ENCODE measurements at regions not wholly inside any gene's neighbourhood (a gene's known extent, or its start where the extent isn't known, plus 50 kb on each side); places are given as distances from the start of the nearest gene placed in this dataset.

DNA sequence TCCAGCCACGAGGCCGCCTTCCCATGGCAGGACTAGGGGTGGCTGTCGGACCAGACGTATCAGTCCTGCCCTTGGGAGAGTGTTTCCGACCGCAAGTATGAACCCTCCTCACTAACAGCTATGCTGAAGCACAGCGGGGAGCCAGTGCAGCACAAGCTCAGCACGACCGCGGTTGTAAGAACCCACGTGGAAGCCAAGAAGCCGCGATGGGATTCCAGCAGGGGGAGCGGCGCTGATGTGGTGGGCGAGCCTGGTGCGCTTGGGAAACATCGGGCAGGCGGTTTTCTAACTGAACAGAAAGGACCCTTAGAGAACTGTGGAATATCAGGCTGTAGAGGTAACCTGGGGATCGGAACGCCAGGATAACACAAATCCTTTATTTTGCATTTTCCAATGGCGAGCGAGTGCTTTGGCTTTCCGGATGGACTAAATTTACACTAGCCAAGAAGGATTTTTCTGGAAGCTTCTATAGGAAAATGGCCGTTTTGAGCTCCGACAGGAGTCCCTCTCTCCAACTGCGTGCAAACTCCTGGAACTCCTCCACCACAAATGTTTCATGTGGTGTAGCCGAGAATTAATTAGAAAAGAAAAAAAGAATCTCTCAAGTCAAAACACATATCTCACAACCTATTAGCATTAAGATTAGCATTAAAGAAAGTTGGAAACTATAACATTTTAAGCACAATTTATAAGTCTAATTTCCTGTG is 132.0 kb upstream of the MYCN start (continued):
- TF ChIP-seq RAD21 (IDR thresholded peaks at IDR 0.05 in 1 of 2, conservative IDR thresholded peaks at IDR 0.05 in 1 of 2; ENCODE audit: low read depth in 2 of 2, low read length in 2 of 2), result peak in 1 of 2 experiments; percentile 45; a peak in 2 of 4 replicates
- TF ChIP-seq, protein P1, sequence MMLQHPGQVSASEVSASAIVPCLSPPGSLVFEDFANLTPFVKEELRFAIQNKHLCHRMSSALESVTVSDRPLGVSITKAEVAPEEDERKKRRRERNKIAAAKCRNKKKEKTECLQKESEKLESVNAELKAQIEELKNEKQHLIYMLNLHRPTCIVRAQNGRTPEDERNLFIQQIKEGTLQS (IDR thresholded peaks at IDR 0.05; ENCODE audit: insufficient read depth, low read depth, low read length), result no peak
- TF ChIP-seq, protein P2, sequence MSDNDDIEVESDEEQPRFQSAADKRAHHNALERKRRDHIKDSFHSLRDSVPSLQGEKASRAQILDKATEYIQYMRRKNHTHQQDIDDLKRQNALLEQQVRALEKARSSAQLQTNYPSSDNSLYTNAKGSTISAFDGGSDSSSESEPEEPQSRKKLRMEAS (IDR thresholded peaks at IDR 0.05), result peak; percentile 89
